Loucy (cell line): ENCODE measurements at regions not wholly inside any gene's neighbourhood (a gene's known extent, or its start where the extent isn't known, plus 50 kb on each side); places are given as distances from the start of the nearest gene placed in this dataset.

Experiments
- H2AFZ ChIP-seq: fragments of 200-600 bp; sonication (generic); 2 replicates; pipeline ENCODE4 v1.6.0; 2016; ENCODE audit warnings: antibody characterized with exemption, mild to moderate bottlenecking, low read length, moderate library complexity
- H3F3A ChIP-seq: fragments of 200-600 bp; 2 replicates; pipeline ENCODE4 v1.6.0; 2016; ENCODE audit warnings: antibody characterized with exemption, low read depth, mild to moderate bottlenecking
- H3K27me3 ChIP-seq: fragments of 200-600 bp; sonication (generic); 2 replicates; pipeline ENCODE4 v1.6.1; 2014; ENCODE audit warnings: low read length, mild to moderate bottlenecking; ENCODE audit not compliant: insufficient read depth, poor library complexity, severe bottlenecking
- H3K36me3 ChIP-seq: fragments of 200-600 bp; sonication (generic); 2 replicates; pipeline ENCODE4 v1.6.1; 2016; ENCODE audit warnings: low read length; ENCODE audit not compliant: insufficient read depth
- H3K4me1 ChIP-seq: fragments of 200-600 bp; sonication (generic); 2 replicates; pipeline ENCODE4 v1.5.1; 2014; ENCODE audit warnings: low read length, mild to moderate bottlenecking; ENCODE audit not compliant: insufficient read depth, poor library complexity, severe bottlenecking
- H3K4me2 ChIP-seq: fragments of 200-600 bp; sonication (generic); 2 replicates; pipeline ENCODE4 v1.6.0; 2014; ENCODE audit warnings: antibody characterized with exemption, low read length, low read depth, mild to moderate bottlenecking; ENCODE audit not compliant: poor library complexity, severe bottlenecking
- H3K4me3 ChIP-seq: fragments of 200-600 bp; sonication (generic); 2 replicates; pipeline ENCODE4 v1.5.1; 2014; ENCODE audit warnings: low read length, mild to moderate bottlenecking, mixed read lengths; ENCODE audit not compliant: poor library complexity, severe bottlenecking
- H3K79me2 ChIP-seq: fragments of 200-600 bp; sonication (generic); 2 replicates; pipeline ENCODE4 v1.6.1; 2014; ENCODE audit warnings: low read length; ENCODE audit not compliant: insufficient read depth
- H3K9ac ChIP-seq: fragments of 200-600 bp; sonication (generic); 2 replicates; pipeline ENCODE4 v1.6.0; 2014; ENCODE audit warnings: mild to moderate bottlenecking, low read depth, low read length, moderate library complexity; ENCODE audit not compliant: poor library complexity, severe bottlenecking
- H3K9me2 ChIP-seq: fragments of 200-600 bp; sonication (generic); replicated peaks from 2 replicates; pipeline ENCODE4 v1.6.1; 2016; ENCODE audit warnings: low read depth, low read length, mixed read lengths
- H3K9me3 ChIP-seq: fragments of 200-600 bp; sonication (generic); 2 replicates; pipeline ENCODE4 v1.6.1; 2014; ENCODE audit warnings: mild to moderate bottlenecking, antibody characterized with exemption, low read length, low read depth; ENCODE audit not compliant: insufficient read depth
- H4K20me1 ChIP-seq: fragments of 200-600 bp; sonication (generic); 2 replicates; pipeline ENCODE4 v1.6.0; 2014; ENCODE audit warnings: antibody characterized with exemption, low read length, mild to moderate bottlenecking; ENCODE audit not compliant: insufficient read depth, poor library complexity, severe bottlenecking
- EZH2phosphoT487 ChIP-seq: fragments of 200-600 bp; IDR thresholded peaks from 2 replicates; pipeline ENCODE4 v1.6.1; 2018; ENCODE audit warnings: antibody characterized with exemption, mild to moderate bottlenecking, moderate library complexity, borderline replicate concordance
- TF ChIP-seq, protein P1 (sequence below): fragments of 200-600 bp; sonication (generic); conservative IDR thresholded peaks from 2 replicates; pipeline ENCODE4 v1.5.1; 2014; ENCODE audit warnings: mild to moderate bottlenecking, antibody characterized with exemption, low read length

DNA sequence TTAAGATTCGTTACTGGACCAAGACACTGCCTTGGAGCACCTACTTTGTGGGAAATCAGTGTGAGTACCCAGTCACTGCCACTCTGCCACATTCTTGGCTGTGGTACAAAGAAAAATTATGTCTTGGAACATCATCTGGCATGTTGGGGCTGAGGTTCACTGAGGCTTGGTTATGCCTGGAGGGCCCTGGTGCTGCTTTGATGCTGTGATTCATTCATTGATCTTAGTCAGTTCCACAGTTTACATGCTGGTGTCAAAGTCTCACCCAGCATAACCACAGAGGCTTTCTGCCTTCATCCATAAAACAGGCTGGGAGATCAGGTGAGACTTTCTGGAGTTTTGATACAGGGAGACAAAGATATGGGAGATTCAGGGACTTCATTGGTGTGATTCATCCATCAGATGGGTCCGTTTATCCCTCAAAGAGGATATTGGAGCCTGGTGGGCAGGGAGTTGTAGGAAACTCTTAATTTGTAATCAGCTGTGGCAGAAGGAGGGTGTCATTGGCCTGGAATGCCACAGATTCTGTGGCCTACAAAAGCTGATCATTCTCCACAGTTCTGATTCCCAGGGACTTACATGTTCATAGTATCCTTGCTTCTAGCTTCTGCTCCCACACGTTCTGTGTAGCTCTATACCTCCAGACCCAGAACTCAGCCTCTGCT is 322.5 kb downstream of the PMP22 start:
- H3K9ac ChIP-seq, result no peak overlapping the region
- H2AFZ ChIP-seq, result no peak overlapping the region
- no peak overlapping the region for H3K4me3 ChIP-seq
- H3K4me1 ChIP-seq, result no peaks in the 10 kb centered on the region
- no peaks in the 10 kb centered on the region for H3F3A ChIP-seq
- TF ChIP-seq, protein P1, sequence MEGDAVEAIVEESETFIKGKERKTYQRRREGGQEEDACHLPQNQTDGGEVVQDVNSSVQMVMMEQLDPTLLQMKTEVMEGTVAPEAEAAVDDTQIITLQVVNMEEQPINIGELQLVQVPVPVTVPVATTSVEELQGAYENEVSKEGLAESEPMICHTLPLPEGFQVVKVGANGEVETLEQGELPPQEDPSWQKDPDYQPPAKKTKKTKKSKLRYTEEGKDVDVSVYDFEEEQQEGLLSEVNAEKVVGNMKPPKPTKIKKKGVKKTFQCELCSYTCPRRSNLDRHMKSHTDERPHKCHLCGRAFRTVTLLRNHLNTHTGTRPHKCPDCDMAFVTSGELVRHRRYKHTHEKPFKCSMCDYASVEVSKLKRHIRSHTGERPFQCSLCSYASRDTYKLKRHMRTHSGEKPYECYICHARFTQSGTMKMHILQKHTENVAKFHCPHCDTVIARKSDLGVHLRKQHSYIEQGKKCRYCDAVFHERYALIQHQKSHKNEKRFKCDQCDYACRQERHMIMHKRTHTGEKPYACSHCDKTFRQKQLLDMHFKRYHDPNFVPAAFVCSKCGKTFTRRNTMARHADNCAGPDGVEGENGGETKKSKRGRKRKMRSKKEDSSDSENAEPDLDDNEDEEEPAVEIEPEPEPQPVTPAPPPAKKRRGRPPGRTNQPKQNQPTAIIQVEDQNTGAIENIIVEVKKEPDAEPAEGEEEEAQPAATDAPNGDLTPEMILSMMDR, result no peak
- TF ChIP-seq EZH2phosphoT487, result no peak
- no peaks in the 10 kb centered on the region for H4K20me1 ChIP-seq
- H3K9me3 ChIP-seq, result no peaks in the 10 kb centered on the region; the same call in 1 of the 2 replicates
- no peaks in the 10 kb centered on the region for H3K79me2 ChIP-seq
- no peaks in the 10 kb centered on the region for H3K9me2 ChIP-seq
- no peak overlapping the region for H3K4me2 ChIP-seq
- H3K27me3 ChIP-seq, result no peaks in the 10 kb centered on the region
- H3K36me3 ChIP-seq, result no peaks in the 10 kb centered on the region

DNA sequence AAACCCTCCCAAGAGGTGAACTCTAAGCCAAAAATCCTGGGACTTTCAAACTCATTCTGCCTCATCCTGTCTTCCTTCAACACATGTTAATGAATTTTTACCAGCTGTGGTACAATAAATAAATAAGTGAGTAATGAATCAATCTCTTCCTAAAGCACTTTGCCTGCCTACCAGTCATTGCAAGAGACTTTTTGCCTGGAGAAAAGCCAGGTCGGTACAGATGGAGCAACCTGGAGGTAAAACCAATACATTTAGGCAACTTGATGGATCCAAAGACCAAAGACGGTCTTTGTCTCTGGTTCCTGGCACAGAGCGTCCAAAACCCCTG is 324.2 kb downstream of the PMP22 start:
- no peaks in the 10 kb centered on the region for H3K4me1 ChIP-seq
- no peak overlapping the region for H3K4me2 ChIP-seq
- H3K4me3 ChIP-seq, result no peak overlapping the region
- H3K9me2 ChIP-seq, result no peaks in the 10 kb centered on the region
- H3K79me2 ChIP-seq, result no peaks in the 10 kb centered on the region
- no peaks in the 10 kb centered on the region for H3K36me3 ChIP-seq
- no peaks in the 10 kb centered on the region for H4K20me1 ChIP-seq
- no peaks in the 10 kb centered on the region for H3F3A ChIP-seq
- TF ChIP-seq, protein P1, result no peak
- TF ChIP-seq EZH2phosphoT487, result no peak
- no peaks in the 10 kb centered on the region for H3K27me3 ChIP-seq
- H2AFZ ChIP-seq, result no peak overlapping the region
- no peaks in the 10 kb centered on the region; the same call in 1 of the 2 replicates for H3K9me3 ChIP-seq
- H3K9ac ChIP-seq, result no peak overlapping the region

DNA sequence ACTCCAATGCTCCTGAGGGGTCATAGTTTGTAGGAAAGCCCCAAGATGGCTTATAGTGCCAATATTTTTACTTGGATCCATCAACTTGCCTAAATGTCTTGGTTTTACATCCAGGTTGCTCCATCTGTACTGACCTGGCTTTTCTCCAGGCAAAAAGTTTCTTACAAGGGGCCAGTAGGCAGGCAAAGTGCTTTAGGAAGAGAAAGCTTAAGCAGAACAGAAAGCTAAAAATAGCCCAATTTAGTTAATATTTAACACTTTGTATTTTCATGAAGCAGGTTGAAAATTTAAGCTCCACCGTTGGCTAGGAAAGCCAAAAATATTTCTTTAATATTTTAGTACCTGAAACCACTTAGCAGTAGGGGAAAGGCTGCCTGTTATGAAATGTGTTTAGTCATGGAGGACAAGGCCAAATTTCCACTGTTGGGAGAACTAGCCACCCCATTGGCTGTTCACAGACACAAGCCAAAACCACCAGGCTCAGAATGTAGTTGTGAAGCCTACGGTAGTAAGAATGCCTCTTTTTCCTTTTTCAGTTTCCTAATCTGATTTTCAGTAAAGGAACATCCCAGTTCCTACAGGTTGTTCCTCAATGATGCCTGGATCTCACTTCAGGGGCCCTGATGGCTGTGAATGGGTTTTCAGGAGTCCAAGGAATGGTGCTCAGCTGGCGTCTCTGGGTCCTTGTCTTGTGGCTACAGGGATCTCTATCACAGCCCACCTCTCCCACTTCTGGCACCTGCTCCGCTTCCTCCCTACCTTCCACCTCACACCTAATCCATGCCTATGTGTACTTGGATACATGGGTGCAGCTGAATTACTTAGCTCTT is 324.8 kb downstream of the PMP22 start:
- no peaks in the 10 kb centered on the region for H3K36me3 ChIP-seq
- no peaks in the 10 kb centered on the region for H3K4me1 ChIP-seq
- no peaks in the 10 kb centered on the region for H3K9me2 ChIP-seq

More for the DNA sequence above, 324.8 kb downstream of the PMP22 start:
- Histone ChIP-seq H3K27me3 (no peaks in the 10 kb centered on the region), H3K4me3 (no peak overlapping the region), H3K9me3 (no peaks in the 10 kb centered on the region; the same call in 1 of the 2 replicates), H3F3A (no peaks in the 10 kb centered on the region), H3K9ac (no peak overlapping the region), H2AFZ (no peak overlapping the region), H3K79me2 (no peaks in the 10 kb centered on the region), H3K4me2 (no peak overlapping the region), H4K20me1 (no peaks in the 10 kb centered on the region)
- no peak for TF ChIP-seq EZH2phosphoT487
- TF ChIP-seq, protein P1, result no peak
